Parathyroid adenoma (tissue), 2 donors: ENCODE measurements at regions not wholly inside any gene's neighbourhood (a gene's known extent, or its start where the extent isn't known, plus 50 kb on each side); places are given as distances from the start of the nearest gene placed in this dataset.

ENCODE experiments used
- H2AFZ ChIP-seq: fragments of 300-600 bp; sonication (generic); one replicate; pipeline ENCODE4 v1.7.0; 2017; ENCODE audit warnings: antibody characterized with exemption, mild to moderate bottlenecking
- H3K27ac ChIP-seq: fragments of 300-600 bp; sonication (generic); one replicate; pipeline ENCODE4 v1.7.0; 2017
- H3K27me3 ChIP-seq: fragments of 300-600 bp; sonication (generic); one replicate; pipeline ENCODE4 v1.7.0; 2017; ENCODE audit warnings: low read length; ENCODE audit not compliant: control insufficient read depth, insufficient read depth
- H3K36me3 ChIP-seq: fragments of 300-600 bp; sonication (generic); one replicate; pipeline ENCODE4 v1.7.0; 2017; ENCODE audit warnings: low read length; ENCODE audit not compliant: control insufficient read depth, insufficient read depth
- H3K4me1 ChIP-seq: fragments of 300-600 bp; sonication (generic); one replicate; pipeline ENCODE4 v1.7.0; 2017; ENCODE audit warnings: control low read depth
- H3K4me2 ChIP-seq: fragments of 300-600 bp; sonication (generic); one replicate; pipeline ENCODE4 v1.7.0; 2017; ENCODE audit warnings: low read length
- H3K4me3 ChIP-seq: fragments of 300-600 bp; sonication (generic); one replicate; pipeline ENCODE4 v1.7.0; 2017; ENCODE audit warnings: low read depth, low read length
- H3K79me2 ChIP-seq: fragments of 300-600 bp; sonication (generic); one replicate; pipeline ENCODE4 v1.7.0; 2017; ENCODE audit warnings: control low read depth
- H3K9ac ChIP-seq: fragments of 300-600 bp; sonication (generic); one replicate; pipeline ENCODE4 v1.7.0; 2017; ENCODE audit warnings: mild to moderate bottlenecking
- H3K9me3 ChIP-seq: fragments of 300-600 bp; sonication (generic); one replicate; pipeline ENCODE4 v1.7.0; 2017; ENCODE audit warnings: low read length; ENCODE audit not compliant: control insufficient read depth
- CTCF ChIP-seq: fragments of 300-600 bp; sonication (generic); IDR thresholded peaks from one replicate; pipeline ENCODE4 v1.7.0; 2017; ENCODE audit warnings: antibody characterized with exemption, mild to moderate bottlenecking
- donor health status: primary hyperparathyroidism.

- Histone ChIP-seq H3K4me1 (no peaks in the 10 kb centered on the region), H3K36me3 (no peaks in the 10 kb centered on the region), H3K4me3 (no peak overlapping the region), H2AFZ (no peak overlapping the region), H3K9ac (no peak overlapping the region), H3K27ac (no peak overlapping the region), H3K79me2 (no peaks in the 10 kb centered on the region), H3K4me2 (no peak overlapping the region), H3K27me3 (no peaks in the 10 kb centered on the region), H3K9me3 (no peaks in the 10 kb centered on the region)
- TF ChIP-seq CTCF, result no peak
Measured at GRCh38 chr4:59598330-59598618, 1601.9 kb upstream of the ADGRL3 start.

- Histone ChIP-seq H3K4me1 (no peaks in the 10 kb centered on the region), H3K79me2 (no peaks in the 10 kb centered on the region), H3K9me3 (no peaks in the 10 kb centered on the region), H3K27ac (no peak overlapping the region), H3K27me3 (no peaks in the 10 kb centered on the region), H3K4me2 (no peak overlapping the region), H2AFZ (no peak overlapping the region), H3K9ac (no peak overlapping the region), H3K36me3 (no peaks in the 10 kb centered on the region), H3K4me3 (no peak overlapping the region)
- TF ChIP-seq CTCF, result no peak
Measured at GRCh38 chr4:59608466-59608865, 1591.7 kb upstream of the ADGRL3 start.

GRCh38 chr4:59612235-59612634, 1587.9 kb upstream of the ADGRL3 start:
- Histone ChIP-seq H3K27ac (no peak overlapping the region), H3K4me1 (no peaks in the 10 kb centered on the region), H3K27me3 (no peaks in the 10 kb centered on the region), H3K9ac (no peak overlapping the region), H3K9me3 (no peaks in the 10 kb centered on the region), H3K4me3 (no peak overlapping the region), H3K4me2 (no peak overlapping the region), H3K36me3 (no peaks in the 10 kb centered on the region), H2AFZ (no peak overlapping the region), H3K79me2 (no peaks in the 10 kb centered on the region)
- TF ChIP-seq CTCF, result no peak

GRCh38 chr4:59615316-59615715, 1584.8 kb upstream of the ADGRL3 start:
- no peak overlapping the region for H3K4me3 ChIP-seq
- H2AFZ ChIP-seq, result no peak overlapping the region
- H3K4me2 ChIP-seq, result no peak overlapping the region
- H3K9ac ChIP-seq, result no peak overlapping the region
- no peaks in the 10 kb centered on the region for H3K9me3 ChIP-seq
- H3K4me1 ChIP-seq, result no peaks in the 10 kb centered on the region
- H3K27me3 ChIP-seq, result no peaks in the 10 kb centered on the region
- no peak for TF ChIP-seq CTCF
- H3K79me2 ChIP-seq, result no peaks in the 10 kb centered on the region
- H3K27ac ChIP-seq, result no peak overlapping the region
- H3K36me3 ChIP-seq, result no peaks in the 10 kb centered on the region

- no peak overlapping the region for H3K4me2 ChIP-seq
- no peaks in the 10 kb centered on the region for H3K36me3 ChIP-seq
- H3K4me3 ChIP-seq, result no peak overlapping the region
- TF ChIP-seq CTCF, result no peak
- H3K9me3 ChIP-seq, result no peaks in the 10 kb centered on the region
- no peaks in the 10 kb centered on the region for H3K27me3 ChIP-seq
- H2AFZ ChIP-seq, result no peak overlapping the region
- H3K9ac ChIP-seq, result no peak overlapping the region
- H3K79me2 ChIP-seq, result no peaks in the 10 kb centered on the region
- H3K27ac ChIP-seq, result no peak overlapping the region
- no peaks in the 10 kb centered on the region for H3K4me1 ChIP-seq
Measured at GRCh38 chr4:59629348-59629747, 1570.8 kb upstream of the ADGRL3 start.
